Adrenal gland (tissue), 9 donors: ENCODE measurements at regions not wholly inside any gene's neighbourhood (a gene's known extent, or its start where the extent isn't known, plus 50 kb on each side); places are given as distances from the start of the nearest gene placed in this dataset.

Source experiments
- DNase-seq, 7 donors: peaks; one replicate each; pipeline ENCODE4 v3.0.0-alpha.2; 2019 to 2020
- H3K27ac ChIP-seq, 5 donors: fragments of 200-600 bp; sonication (generic) in 4 of 5; 1 replicate in 3 of 5; 2 replicates in 2 of 5; pipeline versions ENCODE4 v1.5.1 to v1.8.0; 2016 to 2020; ENCODE audit warnings: mild to moderate bottlenecking in 1 of 5
- H3K27me3 ChIP-seq: fragments of 200-600 bp; 2 replicates; pipeline ENCODE4 v1.8.0; 2021
- H3K36me3 ChIP-seq, 2 donors: fragments of 200-600 bp; replicated peaks in 1 of 2; 1 replicate in 1 of 2; 2 replicates in 1 of 2; pipeline versions ENCODE4 v1.5.1 to v1.8.0; 2018 to 2022
- H3K4me1 ChIP-seq, 2 donors: fragments of 200-600 bp; replicated peaks in 1 of 2; 1 replicate in 1 of 2; 2 replicates in 1 of 2; pipeline versions ENCODE4 v1.5.1 to v1.8.0; 2018 to 2021
- H3K4me3 ChIP-seq, 4 donors: fragments of 200-600 bp; sonication (generic) in 3 of 4; one replicate each; pipeline ENCODE4 v1.5.1; 2016 to 2018
- H3K9me3 ChIP-seq, 3 donors: fragments of 200-600 bp; sonication (generic) in 1 of 3; replicated peaks in 1 of 3; 1 replicate in 2 of 3; 2 replicates in 1 of 3; pipeline versions ENCODE4 v1.5.1 to v1.8.0; 2016 to 2021
- POLR2A ChIP-seq, 2 donors: fragments of 450-650 bp; IDR thresholded peaks; one replicate each; pipeline ENCODE4 v1.6.1; 2017; ENCODE audit warnings: antibody characterized with exemption in 2 of 2, mild to moderate bottlenecking in 2 of 2, moderate library complexity in 1 of 2
- WGBS, 4 donors: extraction: QIAGEN DNeasy Blood & Tissue Kit in 2 of 4; methylation state at CpG; one replicate each; pipeline versions ENCODE4 v1.1.5 to v1.1.7; 2013 to 2017; 5-methylcytosine and 5-hydroxymethylcytosine counted together
- intact Hi-C, 2 donors: fragments of 100-400 bp; cut with DNase I; formaldehyde crosslinking; loops; one replicate each; pipeline versions ENCODE4 v1.14.1 to v1.15.0; 2022 to 2023
- TF ChIP-seq, protein P1 (sequence below), 6 experiments: fragments of 450-650 bp in 4 of 6; fragments of 200-600 bp in 2 of 6; sonication (generic) in 1 of 6; IDR thresholded peaks; 1 replicate in 5 of 6; 2 replicates in 1 of 6; pipeline versions ENCODE4 v1.5.1 to v1.8.0; 2016 to 2021; ENCODE audit warnings: antibody characterized with exemption in 6 of 6, mild to moderate bottlenecking in 2 of 6, moderate library complexity in 1 of 6
- donor health status: healthy with polysubstance abuse.
- donor health status: Bipolar disorder and iron deficiency.
- donor health status: DM: yes; HTN: yes; CAD: no.
- donor health status: DM: no; HTN: no; CAD: no.
- donor health status: DM: no; HTN: no; CAD: no.

DNA sequence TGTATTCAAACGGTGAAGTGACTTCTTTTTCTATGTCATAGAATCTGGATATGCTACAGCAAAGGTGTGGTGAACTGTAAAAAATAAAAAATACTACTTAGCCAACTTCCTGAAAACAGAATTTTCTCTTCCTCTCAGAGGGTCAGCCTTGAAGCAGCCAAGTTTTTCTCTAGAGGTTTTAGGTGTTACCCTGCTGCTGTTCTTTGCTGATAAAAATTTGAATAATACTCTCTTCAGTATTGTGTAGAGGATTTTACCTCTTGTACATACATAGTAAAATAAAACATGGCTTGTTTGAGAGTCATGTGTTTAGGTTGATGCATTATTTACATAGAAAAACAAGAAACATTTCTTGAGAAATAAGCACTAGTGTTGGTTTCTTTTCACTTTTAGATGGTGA is 458.4 kb downstream of the TBC1D32 start:
- no peak for DNase-seq
- no peaks in the 10 kb centered on the region for H3K27me3 ChIP-seq
- no peaks in the 10 kb centered on the region for H3K36me3 ChIP-seq
- TF ChIP-seq POLR2A (IDR thresholded peaks at IDR 0.05), result no peak
- TF ChIP-seq, protein P1, sequence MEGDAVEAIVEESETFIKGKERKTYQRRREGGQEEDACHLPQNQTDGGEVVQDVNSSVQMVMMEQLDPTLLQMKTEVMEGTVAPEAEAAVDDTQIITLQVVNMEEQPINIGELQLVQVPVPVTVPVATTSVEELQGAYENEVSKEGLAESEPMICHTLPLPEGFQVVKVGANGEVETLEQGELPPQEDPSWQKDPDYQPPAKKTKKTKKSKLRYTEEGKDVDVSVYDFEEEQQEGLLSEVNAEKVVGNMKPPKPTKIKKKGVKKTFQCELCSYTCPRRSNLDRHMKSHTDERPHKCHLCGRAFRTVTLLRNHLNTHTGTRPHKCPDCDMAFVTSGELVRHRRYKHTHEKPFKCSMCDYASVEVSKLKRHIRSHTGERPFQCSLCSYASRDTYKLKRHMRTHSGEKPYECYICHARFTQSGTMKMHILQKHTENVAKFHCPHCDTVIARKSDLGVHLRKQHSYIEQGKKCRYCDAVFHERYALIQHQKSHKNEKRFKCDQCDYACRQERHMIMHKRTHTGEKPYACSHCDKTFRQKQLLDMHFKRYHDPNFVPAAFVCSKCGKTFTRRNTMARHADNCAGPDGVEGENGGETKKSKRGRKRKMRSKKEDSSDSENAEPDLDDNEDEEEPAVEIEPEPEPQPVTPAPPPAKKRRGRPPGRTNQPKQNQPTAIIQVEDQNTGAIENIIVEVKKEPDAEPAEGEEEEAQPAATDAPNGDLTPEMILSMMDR (IDR thresholded peaks at IDR 0.05), result no peak
- 51 to 65% (median 56%) methylated on average over 1 of the region's 1 CpG for WGBS, 4 donors
- intact Hi-C loops, result no loop called here
- H3K4me1 ChIP-seq, result no peaks in the 10 kb centered on the region
- no peaks in the 10 kb centered on the region for H3K9me3 ChIP-seq
- no peak overlapping the region for H3K4me3 ChIP-seq
- no peak overlapping the region for H3K27ac ChIP-seq

DNA sequence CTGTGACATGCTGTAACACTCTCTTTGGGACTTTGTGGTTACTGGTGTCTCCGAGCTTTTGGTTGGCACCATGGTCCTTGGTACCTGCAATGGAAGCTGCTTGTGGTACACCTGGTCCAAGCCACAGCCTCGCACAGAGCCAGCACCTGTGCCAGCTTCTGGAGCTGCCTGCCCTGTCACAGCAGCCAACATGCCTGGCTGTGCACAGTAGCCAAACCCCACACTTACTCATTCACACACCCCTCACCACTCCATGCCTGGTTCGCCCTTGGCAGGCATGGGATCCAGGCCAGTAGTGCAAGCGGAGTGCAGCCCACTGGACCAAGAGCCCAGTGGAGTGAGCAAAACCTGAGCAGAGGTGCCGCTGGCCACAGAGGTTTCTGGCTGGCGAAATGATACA is 459.9 kb downstream of the TBC1D32 start:
- TF ChIP-seq POLR2A (IDR thresholded peaks at IDR 0.05), result no peak
- TF ChIP-seq, protein P1 (IDR thresholded peaks at IDR 0.05), result no peak
- no peaks in the 10 kb centered on the region for H3K4me1 ChIP-seq
- H3K36me3 ChIP-seq, result no peaks in the 10 kb centered on the region
- H3K27ac ChIP-seq, result no peak overlapping the region
- no peak overlapping the region for H3K4me3 ChIP-seq
- WGBS, 4 donors, result 79 to 98% (median 88%) methylated on average over 4 to 6 of the region's 6 CpGs
- intact Hi-C loops, result no loop called here
- H3K27me3 ChIP-seq, result no peaks in the 10 kb centered on the region
- no peaks in the 10 kb centered on the region for H3K9me3 ChIP-seq
- DNase-seq, result no peak

DNA sequence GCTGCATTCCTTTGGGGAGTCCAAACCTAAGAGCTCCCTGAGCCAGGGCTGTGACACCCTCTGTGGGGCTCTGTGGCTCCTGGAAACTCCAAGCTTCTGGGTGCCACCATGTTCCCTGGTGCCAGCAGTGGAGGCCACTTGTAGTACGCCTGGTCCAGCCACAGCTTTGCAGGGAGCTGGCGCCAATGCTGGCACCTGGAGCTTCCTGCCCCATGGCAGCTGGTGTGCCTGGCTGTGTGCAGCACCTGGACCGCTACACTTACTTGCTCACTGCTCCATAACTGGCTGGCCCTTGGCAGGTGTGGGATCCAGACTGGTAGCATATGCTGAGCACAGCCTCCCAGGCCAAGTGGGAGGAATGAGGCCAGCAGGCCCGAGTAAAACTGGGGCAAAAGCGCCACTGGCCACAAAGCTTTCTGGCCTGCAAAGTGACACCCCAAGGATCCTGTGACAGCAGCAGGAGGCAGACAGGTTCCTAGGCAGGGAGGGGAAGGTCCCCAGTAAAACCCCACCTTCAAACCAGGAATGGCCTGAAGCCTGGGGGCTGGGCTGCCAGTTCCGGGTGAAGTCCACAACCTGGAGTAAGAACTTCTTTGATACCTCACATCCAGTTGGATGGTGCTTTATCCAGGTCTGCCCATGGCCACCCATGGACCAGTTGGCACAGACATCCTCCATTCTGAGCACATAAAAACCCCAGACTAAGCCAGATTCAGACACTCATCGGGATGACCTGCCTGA is 461.0 kb downstream of the TBC1D32 start:
- DNase-seq, result no peak
- Histone ChIP-seq H3K4me3 (no peak overlapping the region), H3K4me1 (no peaks in the 10 kb centered on the region), H3K27ac (no peak overlapping the region), H3K9me3 (no peaks in the 10 kb centered on the region), H3K36me3 (no peaks in the 10 kb centered on the region), H3K27me3 (no peaks in the 10 kb centered on the region)
- 84 to 100% (median 94%) methylated on average over 2 to 7 of the region's 7 CpGs for WGBS, 4 donors
- intact Hi-C loops, result no loop called here
- TF ChIP-seq, protein P1 (IDR thresholded peaks at IDR 0.05), result no peak
- no peak for TF ChIP-seq POLR2A (IDR thresholded peaks at IDR 0.05)

DNA sequence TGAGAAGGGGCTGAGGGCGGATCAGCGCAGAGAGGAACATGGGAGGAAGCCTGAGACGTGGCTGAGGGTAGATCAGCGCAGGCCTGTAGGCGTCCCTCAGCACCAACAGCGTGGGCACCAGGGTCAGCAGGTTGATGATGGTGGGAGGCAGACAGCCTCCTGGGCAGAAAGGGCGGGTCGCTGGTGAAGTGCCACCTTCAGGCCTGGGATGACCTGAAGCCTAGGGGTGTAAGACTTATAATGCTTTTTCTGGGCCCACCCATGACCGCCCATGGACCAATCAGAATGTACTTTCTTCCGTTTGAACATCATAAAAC is 462.1 kb downstream of the TBC1D32 start:
- intact Hi-C loops, result no loop called here
- Histone ChIP-seq H3K4me1 (no peaks in the 10 kb centered on the region), H3K4me3 (no peak overlapping the region), H3K36me3 (no peaks in the 10 kb centered on the region), H3K27me3 (no peaks in the 10 kb centered on the region), H3K27ac (no peak overlapping the region), H3K9me3 (no peaks in the 10 kb centered on the region)
- WGBS, 4 donors, result 84 to 97% (median 87%) methylated on average over 10 of the region's 10 CpGs
- no peak for DNase-seq
- TF ChIP-seq, protein P1 (IDR thresholded peaks at IDR 0.05), result no peak
- no peak for TF ChIP-seq POLR2A (IDR thresholded peaks at IDR 0.05)
